Spleen (tissue), 7 donors: ENCODE measurements at regions not wholly inside any gene's neighbourhood (a gene's known extent, or its start where the extent isn't known, plus 50 kb on each side); places are given as distances from the start of the nearest gene placed in this dataset.

ENCODE experiments used
- CTCF ChIP-seq, 11 experiments: fragments of 200-600 bp in 7 of 11; fragments of 450-650 bp in 4 of 11; sonication (generic) in 4 of 11; IDR thresholded peaks in 8 of 11; conservative IDR thresholded peaks in 3 of 11; 1 replicate in 7 of 11; 2 replicates in 4 of 11; pipeline versions ENCODE4 v1.4.0 to v1.8.0; 2016 to 2021; ENCODE audit warnings: antibody characterized with exemption in 11 of 11, inconsistent platforms in 4 of 11, mild to moderate bottlenecking in 1 of 11
- POLR2A ChIP-seq, 3 donors: fragments of 450-650 bp; IDR thresholded peaks; one replicate each; pipeline ENCODE4 v1.5.1; 2017; ENCODE audit warnings: antibody characterized with exemption in 3 of 3, mild to moderate bottlenecking in 1 of 3
- POLR2AphosphoS5 ChIP-seq, 3 donors: sonication (generic); formaldehyde crosslinking; IDR thresholded peaks; one replicate each; pipeline ENCODE4 v1.5.1; 2017; ENCODE audit warnings: antibody characterized with exemption in 3 of 3
- donor health status: DM: no; HTN: no; CAD: no; lungs with moderate emphysema.
- donor health status: DM: no; HTN: no; CAD: no.
- donor health status: DM: no; HTN: no; CAD: no.

- TF ChIP-seq POLR2A (IDR thresholded peaks at IDR 0.05): no peak
- no peak for TF ChIP-seq CTCF (IDR thresholded peaks at IDR 0.05 in 8 of 11, conservative IDR thresholded peaks at IDR 0.05 in 3 of 11)
- TF ChIP-seq POLR2AphosphoS5 (IDR thresholded peaks at IDR 0.05): no peak
Measured at GRCh38 chr1:5479876-5480646, 512.2 kb downstream of the NPHP4 start.
